ENCODE measurements at regions not wholly inside any gene's neighbourhood (a gene's known extent, or its start where the extent isn't known, plus 50 kb on each side); places are given as distances from the start of the nearest gene placed in this dataset.

- TF ChIP-seq RAD21 (IDR thresholded peaks at IDR 0.05; ENCODE audit: low read depth) (no peak), EGR1 (IDR thresholded peaks at IDR 0.05) (no peak), ZBTB7A (IDR thresholded peaks at IDR 0.05; ENCODE audit: low read depth) (no peak), TEAD4 (IDR thresholded peaks at IDR 0.05) (no peak), EP300 (IDR thresholded peaks at IDR 0.05; ENCODE audit: borderline replicate concordance) (no peak), FOXM1 (IDR thresholded peaks at IDR 0.05; ENCODE audit: borderline replicate concordance, low read depth) (no peak), YY1 (IDR thresholded peaks at IDR 0.05; ENCODE audit: low read depth) (no peak), TAF1 (IDR thresholded peaks at IDR 0.05; ENCODE audit: low read depth) (no peak), NFIC (IDR thresholded peaks at IDR 0.05) (no peak), CREB1 (IDR thresholded peaks at IDR 0.05; ENCODE audit: low read depth) (no peak), TCF12 (IDR thresholded peaks at IDR 0.05; ENCODE audit: low read depth) (no peak)
- TF ChIP-seq, protein P1, sequence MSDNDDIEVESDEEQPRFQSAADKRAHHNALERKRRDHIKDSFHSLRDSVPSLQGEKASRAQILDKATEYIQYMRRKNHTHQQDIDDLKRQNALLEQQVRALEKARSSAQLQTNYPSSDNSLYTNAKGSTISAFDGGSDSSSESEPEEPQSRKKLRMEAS (IDR thresholded peaks at IDR 0.05): no peak
- TF ChIP-seq, protein P2, sequence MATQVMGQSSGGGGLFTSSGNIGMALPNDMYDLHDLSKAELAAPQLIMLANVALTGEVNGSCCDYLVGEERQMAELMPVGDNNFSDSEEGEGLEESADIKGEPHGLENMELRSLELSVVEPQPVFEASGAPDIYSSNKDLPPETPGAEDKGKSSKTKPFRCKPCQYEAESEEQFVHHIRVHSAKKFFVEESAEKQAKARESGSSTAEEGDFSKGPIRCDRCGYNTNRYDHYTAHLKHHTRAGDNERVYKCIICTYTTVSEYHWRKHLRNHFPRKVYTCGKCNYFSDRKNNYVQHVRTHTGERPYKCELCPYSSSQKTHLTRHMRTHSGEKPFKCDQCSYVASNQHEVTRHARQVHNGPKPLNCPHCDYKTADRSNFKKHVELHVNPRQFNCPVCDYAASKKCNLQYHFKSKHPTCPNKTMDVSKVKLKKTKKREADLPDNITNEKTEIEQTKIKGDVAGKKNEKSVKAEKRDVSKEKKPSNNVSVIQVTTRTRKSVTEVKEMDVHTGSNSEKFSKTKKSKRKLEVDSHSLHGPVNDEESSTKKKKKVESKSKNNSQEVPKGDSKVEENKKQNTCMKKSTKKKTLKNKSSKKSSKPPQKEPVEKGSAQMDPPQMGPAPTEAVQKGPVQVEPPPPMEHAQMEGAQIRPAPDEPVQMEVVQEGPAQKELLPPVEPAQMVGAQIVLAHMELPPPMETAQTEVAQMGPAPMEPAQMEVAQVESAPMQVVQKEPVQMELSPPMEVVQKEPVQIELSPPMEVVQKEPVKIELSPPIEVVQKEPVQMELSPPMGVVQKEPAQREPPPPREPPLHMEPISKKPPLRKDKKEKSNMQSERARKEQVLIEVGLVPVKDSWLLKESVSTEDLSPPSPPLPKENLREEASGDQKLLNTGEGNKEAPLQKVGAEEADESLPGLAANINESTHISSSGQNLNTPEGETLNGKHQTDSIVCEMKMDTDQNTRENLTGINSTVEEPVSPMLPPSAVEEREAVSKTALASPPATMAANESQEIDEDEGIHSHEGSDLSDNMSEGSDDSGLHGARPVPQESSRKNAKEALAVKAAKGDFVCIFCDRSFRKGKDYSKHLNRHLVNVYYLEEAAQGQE (IDR thresholded peaks at IDR 0.05; ENCODE audit: low read depth): no peak
- TF ChIP-seq, protein P3, sequence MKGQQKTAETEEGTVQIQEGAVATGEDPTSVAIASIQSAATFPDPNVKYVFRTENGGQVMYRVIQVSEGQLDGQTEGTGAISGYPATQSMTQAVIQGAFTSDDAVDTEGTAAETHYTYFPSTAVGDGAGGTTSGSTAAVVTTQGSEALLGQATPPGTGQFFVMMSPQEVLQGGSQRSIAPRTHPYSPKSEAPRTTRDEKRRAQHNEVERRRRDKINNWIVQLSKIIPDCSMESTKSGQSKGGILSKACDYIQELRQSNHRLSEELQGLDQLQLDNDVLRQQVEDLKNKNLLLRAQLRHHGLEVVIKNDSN (IDR thresholded peaks at IDR 0.05): no peak
These were observed 736.0 kb downstream of the CD109 start for GRCh38 chr6:74431873-74432580.

Data from Ishikawa (cell line).